Daoy (cell line): ENCODE measurements at regions not wholly inside any gene's neighbourhood (a gene's known extent, or its start where the extent isn't known, plus 50 kb on each side); places are given as distances from the start of the nearest gene placed in this dataset.
"Not testable (repeated sequence)": the region's sequence is repeated elsewhere in the genome, so short reads cannot be mapped to it uniquely, and the experiment has no call there.

Experiments used
- DNase-seq: peaks from one replicate; pipeline ENCODE4 v3.0.0-alpha.2; 2015; ENCODE audit warnings: low read depth

- no peak for DNase-seq
These were observed 1049.4 kb upstream of the NUDT12 start for GRCh38 chr5:104612005-104612404.

GRCh38 chr5:104611135-104611767 is 1048.7 kb upstream of the NUDT12 start:
- no peak for DNase-seq

- no peak for DNase-seq
These were observed 1043.8 kb upstream of the NUDT12 start for GRCh38 chr5:104606258-104606829.

- DNase-seq = no peak
These were observed 1037.1 kb upstream of the NUDT12 start for GRCh38 chr5:104599726-104600125.

GRCh38 chr5:104598285-104598684 is 1035.7 kb upstream of the NUDT12 start:
- DNase-seq = no peak

GRCh38 chr5:104594850-104595249 is 1032.3 kb upstream of the NUDT12 start:
- no peak for DNase-seq

GRCh38 chr5:104576677-104577076 is 1014.1 kb upstream of the NUDT12 start:
- DNase-seq = no peak

- DNase-seq = no peak
These were observed 1011.5 kb upstream of the NUDT12 start for GRCh38 chr5:104573949-104574709.

- DNase-seq = no peak
These were observed 1007.0 kb upstream of the NUDT12 start for GRCh38 chr5:104569621-104570020.

GRCh38 chr5:104564530-104564929 is 1001.9 kb upstream of the NUDT12 start:
- DNase-seq = no peak

GRCh38 chr5:104556957-104557356 is 994.4 kb upstream of the NUDT12 start:
- DNase-seq = no peak

GRCh38 chr5:104551628-104552027 is 989.0 kb upstream of the NUDT12 start:
- no peak for DNase-seq

- DNase-seq = not testable (repeated sequence)
These were observed 984.3 kb upstream of the NUDT12 start for GRCh38 chr5:104546871-104547270.

- DNase-seq = no peak
These were observed 978.7 kb upstream of the NUDT12 start for GRCh38 chr5:104541141-104541785.

- peak; percentile 2 for DNase-seq
These were observed 977.9 kb upstream of the NUDT12 start for GRCh38 chr5:104540448-104540847.

GRCh38 chr5:104539618-104540350 is 977.2 kb upstream of the NUDT12 start:
- no peak for DNase-seq

GRCh38 chr5:104538734-104539133 is 976.1 kb upstream of the NUDT12 start:
- no peak for DNase-seq

- no peak for DNase-seq
These were observed 970.9 kb upstream of the NUDT12 start for GRCh38 chr5:104533498-104533897.

GRCh38 chr5:104526866-104527265 is 964.3 kb upstream of the NUDT12 start:
- DNase-seq = no peak

GRCh38 chr5:104513640-104514072 is 951.1 kb upstream of the NUDT12 start:
- DNase-seq = no peak

GRCh38 chr5:104513121-104513602 is 950.6 kb upstream of the NUDT12 start:
- DNase-seq = peak; percentile 30
